NB4 (cell line): ENCODE measurements at regions not wholly inside any gene's neighbourhood (a gene's known extent, or its start where the extent isn't known, plus 50 kb on each side); places are given as distances from the start of the nearest gene placed in this dataset.

ENCODE experiments used
- DNase-seq: peaks from one replicate; pipeline ENCODE4 v3.0.0; 2010; ENCODE audit warnings: low read depth
- H3K4me3 ChIP-seq: one replicate; pipeline ENCODE4 v1.5.1; 2011; ENCODE audit warnings: mild to moderate bottlenecking, low read depth, low read length, moderate library complexity
- MYC ChIP-seq: IDR thresholded peaks from 2 replicates; pipeline ENCODE4 v1.6.1; 2011; ENCODE audit warnings: low read depth, low read length
- POLR2A ChIP-seq: IDR thresholded peaks from 2 replicates; pipeline ENCODE4 v1.6.1; 2011; ENCODE audit warnings: mild to moderate bottlenecking; ENCODE audit not compliant: insufficient read length; ENCODE audit errors: extremely low read depth
- TF ChIP-seq, protein P1 (sequence below): IDR thresholded peaks from one replicate; pipeline ENCODE4 v1.5.1; 2012; ENCODE audit warnings: low read depth, low read length
- TF ChIP-seq, protein P2 (sequence below): IDR thresholded peaks from 2 replicates; pipeline ENCODE4 v1.6.1; 2011; ENCODE audit warnings: low read depth, low read length

DNA sequence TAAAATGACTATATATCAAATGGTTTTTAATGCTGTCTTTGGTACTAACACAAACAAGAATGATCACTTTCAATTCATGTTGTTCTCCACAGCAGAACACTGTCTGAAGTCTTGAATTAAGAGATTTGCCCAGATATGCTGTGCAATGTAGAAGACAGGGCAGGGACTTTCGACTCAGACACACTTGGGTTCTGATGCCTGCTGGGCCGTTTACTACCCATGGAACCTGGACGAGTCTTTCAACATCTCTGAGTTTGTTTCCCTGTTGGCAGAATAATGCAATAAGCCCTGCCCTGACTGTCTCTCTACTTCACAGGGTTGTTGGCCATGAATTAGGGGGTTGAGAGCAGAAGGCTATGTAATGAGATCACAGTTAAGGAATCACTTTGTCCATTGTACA, 162.6 kb upstream of the TMPO start:
- no peak overlapping the region for H3K4me3 ChIP-seq
- no peak for TF ChIP-seq MYC
- TF ChIP-seq, protein P1, sequence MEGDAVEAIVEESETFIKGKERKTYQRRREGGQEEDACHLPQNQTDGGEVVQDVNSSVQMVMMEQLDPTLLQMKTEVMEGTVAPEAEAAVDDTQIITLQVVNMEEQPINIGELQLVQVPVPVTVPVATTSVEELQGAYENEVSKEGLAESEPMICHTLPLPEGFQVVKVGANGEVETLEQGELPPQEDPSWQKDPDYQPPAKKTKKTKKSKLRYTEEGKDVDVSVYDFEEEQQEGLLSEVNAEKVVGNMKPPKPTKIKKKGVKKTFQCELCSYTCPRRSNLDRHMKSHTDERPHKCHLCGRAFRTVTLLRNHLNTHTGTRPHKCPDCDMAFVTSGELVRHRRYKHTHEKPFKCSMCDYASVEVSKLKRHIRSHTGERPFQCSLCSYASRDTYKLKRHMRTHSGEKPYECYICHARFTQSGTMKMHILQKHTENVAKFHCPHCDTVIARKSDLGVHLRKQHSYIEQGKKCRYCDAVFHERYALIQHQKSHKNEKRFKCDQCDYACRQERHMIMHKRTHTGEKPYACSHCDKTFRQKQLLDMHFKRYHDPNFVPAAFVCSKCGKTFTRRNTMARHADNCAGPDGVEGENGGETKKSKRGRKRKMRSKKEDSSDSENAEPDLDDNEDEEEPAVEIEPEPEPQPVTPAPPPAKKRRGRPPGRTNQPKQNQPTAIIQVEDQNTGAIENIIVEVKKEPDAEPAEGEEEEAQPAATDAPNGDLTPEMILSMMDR: no peak
- TF ChIP-seq POLR2A: no peak
- TF ChIP-seq, protein P2, sequence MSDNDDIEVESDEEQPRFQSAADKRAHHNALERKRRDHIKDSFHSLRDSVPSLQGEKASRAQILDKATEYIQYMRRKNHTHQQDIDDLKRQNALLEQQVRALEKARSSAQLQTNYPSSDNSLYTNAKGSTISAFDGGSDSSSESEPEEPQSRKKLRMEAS: no peak
- no peak for DNase-seq

DNA sequence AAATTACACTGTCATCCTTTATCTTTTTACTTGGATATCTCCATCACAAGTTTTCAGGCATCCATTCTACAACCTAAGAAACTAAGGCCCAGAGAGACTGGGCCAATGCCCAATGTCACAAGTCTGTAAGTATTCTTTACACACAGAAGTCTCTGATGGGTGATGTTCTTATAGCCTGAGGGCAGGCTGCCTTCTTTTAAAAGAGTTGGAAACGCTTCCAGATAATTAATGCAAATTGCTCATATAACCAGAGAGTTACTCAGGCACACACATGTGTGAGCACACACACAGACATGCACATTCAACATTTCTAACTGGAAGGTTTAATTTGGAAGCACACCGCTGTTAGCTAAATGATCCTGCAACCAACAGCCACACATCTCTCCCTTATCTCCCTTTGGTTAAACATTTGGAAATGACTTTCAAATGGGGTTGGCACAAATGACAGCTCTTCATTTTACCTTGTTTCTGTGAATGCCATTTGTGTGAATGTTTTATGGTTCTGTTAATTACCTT, 160.8 kb upstream of the TMPO start:
- no peak for TF ChIP-seq POLR2A
- no peak for TF ChIP-seq MYC
- TF ChIP-seq, protein P2: no peak
- TF ChIP-seq, protein P1: no peak

DNA sequence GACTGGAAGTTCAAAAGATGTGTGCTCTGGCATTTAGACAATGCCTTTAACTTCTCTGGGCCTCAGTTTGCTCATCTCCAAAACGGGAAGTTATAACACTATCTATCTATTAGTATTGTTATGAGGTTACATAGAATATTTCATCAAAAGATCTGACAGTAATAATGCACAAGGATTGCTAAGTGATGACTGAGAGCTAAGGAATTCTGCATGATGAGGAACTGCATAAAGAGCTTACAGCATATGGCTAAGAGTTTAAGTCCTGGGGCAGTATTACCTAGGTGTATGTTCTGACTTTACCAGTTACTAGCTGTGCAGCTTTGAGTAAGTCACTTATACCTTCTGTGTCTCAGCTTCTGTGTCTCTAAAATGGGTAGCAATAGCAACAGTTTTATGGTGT, 160.1 kb upstream of the TMPO start:
- DNase-seq: no peak
- no peak for TF ChIP-seq MYC
- TF ChIP-seq, protein P1: no peak
- TF ChIP-seq, protein P2: no peak
- TF ChIP-seq POLR2A: no peak
- H3K4me3 ChIP-seq: no peak overlapping the region

More for the DNA sequence above, 160.8 kb upstream of the TMPO start:
- no peak for DNase-seq
- no peak overlapping the region for H3K4me3 ChIP-seq

DNA sequence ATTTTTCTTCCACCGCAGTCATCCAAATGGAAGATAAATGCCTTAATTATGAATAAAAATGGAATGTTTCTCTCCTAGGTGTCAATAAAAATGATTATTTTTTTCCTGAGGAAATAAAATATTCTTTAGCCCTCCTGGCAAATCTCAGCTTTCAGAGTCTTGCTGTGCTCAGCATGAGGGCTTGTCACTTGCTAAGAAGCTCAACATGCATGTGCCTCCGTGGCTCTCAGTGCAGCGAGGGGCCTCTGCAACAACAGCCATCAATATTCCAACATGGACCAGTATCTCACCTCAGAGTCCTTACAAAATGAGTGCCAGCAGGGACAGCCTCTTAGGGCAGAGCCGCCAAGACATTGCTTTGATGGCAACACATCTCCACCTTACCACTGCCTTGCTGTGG, 159.5 kb upstream of the TMPO start:
- no peak overlapping the region for H3K4me3 ChIP-seq
- DNase-seq: no peak
- TF ChIP-seq, protein P1: no peak
- TF ChIP-seq, protein P2: no peak
- TF ChIP-seq MYC (no peak), POLR2A (no peak)

DNA sequence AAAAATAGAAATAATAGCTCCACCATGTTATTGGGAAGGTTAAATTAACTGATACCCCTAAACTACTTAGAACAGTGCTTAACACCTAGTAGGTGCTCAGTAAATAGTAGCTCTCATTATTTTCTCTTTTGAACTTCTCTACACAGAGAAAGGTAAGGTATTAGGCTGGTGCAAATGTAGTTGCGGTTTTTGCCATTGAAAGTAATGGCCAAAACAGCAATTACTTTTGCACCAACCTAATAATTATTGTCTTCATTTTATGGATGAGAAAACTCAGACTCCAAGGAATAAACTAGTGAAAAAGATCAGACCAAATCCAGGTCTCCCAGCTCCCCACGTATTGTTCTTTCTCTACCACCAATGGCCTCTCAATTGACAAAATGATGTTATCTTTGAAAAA, 157.2 kb upstream of the TMPO start:
- TF ChIP-seq, protein P1: no peak
- TF ChIP-seq POLR2A (no peak), MYC (no peak)
- TF ChIP-seq, protein P2: no peak
- DNase-seq: no peak
- H3K4me3 ChIP-seq: no peak overlapping the region

DNA sequence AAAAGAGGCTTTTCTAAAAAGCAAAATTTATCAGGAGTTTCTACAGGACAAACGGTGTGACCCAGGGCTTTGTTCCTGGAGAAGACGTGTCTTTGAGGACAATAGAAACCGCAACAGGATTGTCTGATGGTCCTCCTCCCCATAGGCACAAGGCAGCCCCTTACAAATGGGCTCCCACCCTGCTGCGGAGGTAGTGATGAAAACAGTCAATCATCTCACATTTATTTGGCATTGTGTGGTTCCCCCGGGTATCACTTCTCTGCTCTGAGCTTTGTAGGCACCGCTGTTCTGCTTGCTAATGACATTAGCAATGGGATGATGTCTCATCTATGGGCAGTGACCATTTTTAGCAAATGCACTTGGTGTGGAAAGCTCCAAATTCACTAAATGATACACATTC, 155.5 kb upstream of the TMPO start:
- DNase-seq: no peak
- TF ChIP-seq, protein P1: no peak
- TF ChIP-seq MYC (no peak), POLR2A (no peak)
- TF ChIP-seq, protein P2: no peak
- no peak overlapping the region for H3K4me3 ChIP-seq
